Fibroblast of lung (primary cell): ENCODE measurements at regions not wholly inside any gene's neighbourhood (a gene's known extent, or its start where the extent isn't known, plus 50 kb on each side); places are given as distances from the start of the nearest gene placed in this dataset.

Experiments
- DNase-seq, 2 donors: peaks; one replicate each; pipeline versions ENCODE4 v3.0.0 to v3.0.0-alpha.2; 2010; ENCODE audit warnings: low read depth in 2 of 2
- H2AFZ ChIP-seq: 2 replicates; pipeline ENCODE4 v1.5.1; 2012; ENCODE audit warnings: low read length, control low read depth, inconsistent platforms
- H3K27ac ChIP-seq: 2 replicates; pipeline ENCODE4 v1.5.1; 2011; ENCODE audit warnings: low read length, control low read depth; ENCODE audit not compliant: insufficient read depth
- H3K27me3 ChIP-seq: 2 replicates; pipeline ENCODE4 v1.5.1; 2011; ENCODE audit warnings: mild to moderate bottlenecking, low read length; ENCODE audit not compliant: control insufficient read depth, insufficient read depth
- H3K36me3 ChIP-seq: 2 replicates; pipeline ENCODE4 v1.5.1; 2011; ENCODE audit warnings: low read length; ENCODE audit not compliant: control insufficient read depth, insufficient read depth
- H3K4me1 ChIP-seq: 2 replicates; pipeline ENCODE4 v1.5.1; 2011; ENCODE audit warnings: low read length; ENCODE audit not compliant: control insufficient read depth, insufficient read depth; ENCODE audit errors: extremely low read depth
- H3K4me2 ChIP-seq: 2 replicates; pipeline ENCODE4 v1.5.1; 2011; ENCODE audit warnings: low read length, control low read depth; ENCODE audit not compliant: insufficient read depth; ENCODE audit errors: extremely low read depth
- H3K4me3 ChIP-seq, 4 experiments: fragments of 200-600 bp in 1 of 4; sonication (generic) in 1 of 4; replicated peaks in 1 of 4; 2 replicates each; pipeline ENCODE4 v1.5.1; 2011 to 2016; ENCODE audit warnings: low read length in 4 of 4, low read depth in 3 of 4, mild to moderate bottlenecking in 3 of 4, control low read depth in 2 of 4, inconsistent platforms in 1 of 4, mixed read lengths in 1 of 4; ENCODE audit not compliant: insufficient read depth in 1 of 4; ENCODE audit errors: control extremely low read depth in 1 of 4
- H3K79me2 ChIP-seq: 2 replicates; pipeline ENCODE4 v1.5.1; 2012; ENCODE audit warnings: mild to moderate bottlenecking, low read length, inconsistent platforms; ENCODE audit not compliant: control insufficient read depth, insufficient read depth
- H3K9ac ChIP-seq: 2 replicates; pipeline ENCODE4 v1.5.1; 2011; ENCODE audit warnings: mild to moderate bottlenecking, low read length, control low read depth; ENCODE audit not compliant: insufficient read depth
- H3K9me3 ChIP-seq: 2 replicates; pipeline ENCODE4 v1.5.1; 2012; ENCODE audit warnings: low read depth, low read length; ENCODE audit not compliant: control insufficient read depth, insufficient read depth
- H4K20me1 ChIP-seq: 2 replicates; pipeline ENCODE4 v1.5.1; 2011; ENCODE audit warnings: low read length; ENCODE audit not compliant: control insufficient read depth, insufficient read depth; ENCODE audit errors: extremely low read depth
- CTCF ChIP-seq, 2 donors: IDR thresholded peaks in 1 of 2; conservative IDR thresholded peaks in 1 of 2; 1 replicate in 1 of 2; 2 replicates in 1 of 2; pipeline ENCODE4 v1.5.1; 2011 to 2012; ENCODE audit warnings: low read length in 2 of 2, control low read depth in 1 of 2, inconsistent platforms in 1 of 2, low read depth in 1 of 2, mild to moderate bottlenecking in 1 of 2
- EZH2 ChIP-seq: IDR thresholded peaks from 2 replicates; pipeline ENCODE4 v1.5.1; 2012; ENCODE audit warnings: low read length, control low read depth, mild to moderate bottlenecking; ENCODE audit errors: missing control alignments

GRCh38 chr3:69458803-69459365 lies 73.0 kb upstream of the FRMD4B start:
- Histone ChIP-seq H3K9ac (no peak overlapping the region), H3K4me3 (no peak overlapping the region), H3K4me1 (no peaks in the 10 kb centered on the region), H4K20me1 (no peaks in the 10 kb centered on the region), H3K27ac (no peak overlapping the region), H3K9me3 (no peaks in the 10 kb centered on the region), H3K36me3 (no peaks in the 10 kb centered on the region), H2AFZ (no peak overlapping the region), H3K27me3 (no peaks in the 10 kb centered on the region), H3K79me2 (no peaks in the 10 kb centered on the region), H3K4me2 (no peak overlapping the region)
- no peak for DNase-seq
- TF ChIP-seq EZH2 (no peak), CTCF (conservative IDR thresholded peaks at IDR 0.05 in 1 of 2, IDR thresholded peaks at IDR 0.05 in 1 of 2; ENCODE audit: low read depth in 1 of 2, low read length in 2 of 2) (no peak)

- H3K9me3 ChIP-seq, result no peaks in the 10 kb centered on the region
- H3K27me3 ChIP-seq, result no peaks in the 10 kb centered on the region
- no peaks in the 10 kb centered on the region for H3K4me1 ChIP-seq
- no peaks in the 10 kb centered on the region for H4K20me1 ChIP-seq
- no peak overlapping the region for H3K4me2 ChIP-seq
- TF ChIP-seq CTCF (conservative IDR thresholded peaks at IDR 0.05 in 1 of 2, IDR thresholded peaks at IDR 0.05 in 1 of 2; ENCODE audit: low read depth in 1 of 2, low read length in 2 of 2), result no peak
- no peak for TF ChIP-seq EZH2
- no peaks in the 10 kb centered on the region for H3K79me2 ChIP-seq
- no peak overlapping the region for H3K27ac ChIP-seq
- no peak for DNase-seq
- H3K36me3 ChIP-seq, result no peaks in the 10 kb centered on the region
- H2AFZ ChIP-seq, result no peak overlapping the region
- no peak overlapping the region for H3K4me3 ChIP-seq
- no peak overlapping the region for H3K9ac ChIP-seq
Observed at GRCh38 chr3:69456631-69457030, 70.7 kb upstream of the FRMD4B start.

- Histone ChIP-seq H3K4me1 (no peaks in the 10 kb centered on the region), H3K9me3 (no peaks in the 10 kb centered on the region), H3K4me3 (no peak overlapping the region), H3K27ac (no peak overlapping the region), H3K4me2 (no peak overlapping the region), H4K20me1 (no peaks in the 10 kb centered on the region), H3K36me3 (no peaks in the 10 kb centered on the region), H3K27me3 (no peaks in the 10 kb centered on the region), H2AFZ (no peak overlapping the region), H3K9ac (no peak overlapping the region), H3K79me2 (no peaks in the 10 kb centered on the region)
- no peak for DNase-seq
- TF ChIP-seq EZH2 (no peak), CTCF (conservative IDR thresholded peaks at IDR 0.05 in 1 of 2, IDR thresholded peaks at IDR 0.05 in 1 of 2; ENCODE audit: low read depth in 1 of 2, low read length in 2 of 2) (no peak)
Observed at GRCh38 chr3:69454204-69454787, 68.4 kb upstream of the FRMD4B start.
